CD4-positive, alpha-beta memory T cell (primary cell): ENCODE measurements at regions not wholly inside any gene's neighbourhood (a gene's known extent, or its start where the extent isn't known, plus 50 kb on each side); places are given as distances from the start of the nearest gene placed in this dataset.

Experiments used
- CTCF ChIA-PET: fragments of 350-600 bp; sonication (Branson Sonifier 250); formaldehyde crosslinking; loops from one replicate; lab custom pipeline; 2021; ENCODE audit warnings: inconsistent platforms; ENCODE audit not compliant: partially characterized antibody; lab: Charles Lee
- POLR2A ChIA-PET: fragments of 350-600 bp; sonication (Branson Sonifier 250); formaldehyde crosslinking; loops from one replicate; lab custom pipeline; 2021; ENCODE audit not compliant: partially characterized antibody; lab: Charles Lee
- DNase-seq, 5 donors: peaks; one replicate each; pipeline versions ENCODE4 v3.0.0 to v3.0.0-alpha.2; 2020 to 2022; ENCODE audit warnings: mixed read lengths in 1 of 5
- H3K27ac ChIP-seq: one replicate; pipeline ENCODE4 v1.7.0; 2013; ENCODE audit warnings: low read depth, low read length
- H3K27me3 ChIP-seq: 2 replicates; pipeline ENCODE4 v1.7.0; 2013; ENCODE audit warnings: mild to moderate bottlenecking, low read length, moderate library complexity; ENCODE audit not compliant: insufficient read depth
- H3K36me3 ChIP-seq: 2 replicates; pipeline ENCODE4 v1.7.0; 2013; ENCODE audit warnings: mild to moderate bottlenecking, low read length, moderate library complexity; ENCODE audit not compliant: insufficient read depth
- H3K4me1 ChIP-seq: 2 replicates; pipeline ENCODE4 v1.7.0; 2013; ENCODE audit warnings: mild to moderate bottlenecking, low read length, moderate library complexity; ENCODE audit not compliant: insufficient read depth
- H3K4me3 ChIP-seq, 2 donors: one replicate each; pipeline ENCODE4 v1.7.0; 2013; ENCODE audit warnings: low read length in 2 of 2, mild to moderate bottlenecking in 1 of 2
- H3K9me3 ChIP-seq, 2 donors: one replicate each; pipeline ENCODE4 v1.7.0; 2013; ENCODE audit warnings: low read length in 2 of 2, control low read depth in 1 of 2; ENCODE audit not compliant: control insufficient read depth in 1 of 2
- H3K27ac Mint-ChIP-seq, 7 donors: one replicate each; pipeline ENCODE4 v1.8.0; 2020 to 2021; ENCODE audit warnings: mixed read lengths in 7 of 7, mild to moderate bottlenecking in 6 of 7, inconsistent platforms in 3 of 7, moderate library complexity in 3 of 7
- H3K27me3 Mint-ChIP-seq, 2 donors: one replicate each; pipeline ENCODE4 v1.8.0; 2020 to 2021; ENCODE audit warnings: mixed read lengths in 2 of 2
- H3K36me3 Mint-ChIP-seq, 2 donors: one replicate each; pipeline ENCODE4 v1.8.0; 2020 to 2021; ENCODE audit warnings: mixed read lengths in 2 of 2, inconsistent platforms in 1 of 2, mild to moderate bottlenecking in 1 of 2
- H3K4me1 Mint-ChIP-seq, 4 donors: one replicate each; pipeline ENCODE4 v1.8.0; 2020 to 2021; ENCODE audit warnings: mixed read lengths in 4 of 4, mild to moderate bottlenecking in 1 of 4
- H3K4me3 Mint-ChIP-seq, 8 donors: one replicate each; pipeline ENCODE4 v1.8.0; 2020 to 2021; ENCODE audit warnings: mixed read lengths in 8 of 8, mild to moderate bottlenecking in 7 of 8, moderate library complexity in 6 of 8, inconsistent platforms in 3 of 8
- H3K9me3 Mint-ChIP-seq, 8 donors: one replicate each; pipeline ENCODE4 v1.8.0; 2020 to 2021; ENCODE audit warnings: mixed read lengths in 8 of 8, mild to moderate bottlenecking in 5 of 8, inconsistent platforms in 3 of 8, moderate library complexity in 1 of 8
- intact Hi-C: fragments of 100-400 bp; cut with micrococcal nuclease; formaldehyde crosslinking; loops from one replicate; pipeline ENCODE4 v1.15.1; 2023

- intact Hi-C loops = no loop called here
- Mint-ChIP-seq H3K36me3 (no peaks in the 10 kb centered on the region), H3K9me3 (no peaks in the 10 kb centered on the region), H3K4me3 (no peak overlapping the region), H3K27ac (no peak overlapping the region), H3K27me3 (peaks cover 0 to 2% of the 10 kb centered on the region in 2 donors), H3K4me1 (no peaks in the 10 kb centered on the region)
- no peaks in the 10 kb centered on the region for H3K36me3 ChIP-seq
- CTCF ChIA-PET = no interaction called here
- no peak overlapping the region for H3K4me3 ChIP-seq
- no peak overlapping the region for H3K27ac ChIP-seq
- H3K27me3 ChIP-seq = no peaks in the 10 kb centered on the region
- POLR2A ChIA-PET = no interaction called here
- H3K4me1 ChIP-seq = no peaks in the 10 kb centered on the region
- no peak for DNase-seq
- H3K9me3 ChIP-seq = no peaks in the 10 kb centered on the region
Observed at GRCh38 chr11:92859156-92859690, 110.2 kb upstream of the MTNR1B start.

GRCh38 chr11:92861634-92862033, 107.8 kb upstream of the MTNR1B start:
- CTCF ChIA-PET = no interaction called here

GRCh38 chr11:92865352-92865751, 104.1 kb upstream of the MTNR1B start:
- no peaks in the 10 kb centered on the region for H3K27me3 ChIP-seq
- ChIA-PET POLR2A (no interaction called here), CTCF (no interaction called here)
- Mint-ChIP-seq H3K4me3 (no peak overlapping the region), H3K9me3 (peaks cover 0 to 2% (median 0%) of the 10 kb centered on the region in 8 donors), H3K27me3 (peaks cover 0 to 1% of the 10 kb centered on the region in 2 donors), H3K27ac (no peak overlapping the region), H3K4me1 (no peaks in the 10 kb centered on the region), H3K36me3 (no peaks in the 10 kb centered on the region)
- no peak overlapping the region for H3K4me3 ChIP-seq
- H3K9me3 ChIP-seq = no peaks in the 10 kb centered on the region
- H3K27ac ChIP-seq = no peak overlapping the region
- intact Hi-C loops = no loop called here
- no peaks in the 10 kb centered on the region for H3K36me3 ChIP-seq
- H3K4me1 ChIP-seq = no peaks in the 10 kb centered on the region
- DNase-seq = no peak

More at GRCh38 chr11:92861634-92862033, 107.8 kb upstream of the MTNR1B start:
- Histone ChIP-seq H3K4me3 (no peak overlapping the region), H3K36me3 (no peaks in the 10 kb centered on the region), H3K4me1 (no peaks in the 10 kb centered on the region), H3K9me3 (no peaks in the 10 kb centered on the region), H3K27me3 (no peaks in the 10 kb centered on the region), H3K27ac (no peak overlapping the region)
- no peak for DNase-seq
- Mint-ChIP-seq H3K4me3 (no peak overlapping the region), H3K27me3 (peaks cover 0 to 2% of the 10 kb centered on the region in 2 donors), H3K27ac (no peak overlapping the region), H3K36me3 (no peaks in the 10 kb centered on the region), H3K9me3 (peaks cover 0 to 2% (median 0%) of the 10 kb centered on the region in 8 donors), H3K4me1 (no peaks in the 10 kb centered on the region)
- intact Hi-C loops = no loop called here
- POLR2A ChIA-PET = no interaction called here

- Mint-ChIP-seq H3K9me3 (peaks cover 0 to 2% (median 0%) of the 10 kb centered on the region in 8 donors), H3K36me3 (no peaks in the 10 kb centered on the region), H3K4me3 (no peak overlapping the region), H3K27me3 (peaks cover 0 to 1% of the 10 kb centered on the region in 2 donors), H3K27ac (no peak overlapping the region), H3K4me1 (no peaks in the 10 kb centered on the region)
- CTCF ChIA-PET = no interaction called here
- Histone ChIP-seq H3K27me3 (no peaks in the 10 kb centered on the region), H3K27ac (no peak overlapping the region), H3K4me3 (no peak overlapping the region), H3K36me3 (no peaks in the 10 kb centered on the region), H3K9me3 (no peaks in the 10 kb centered on the region), H3K4me1 (no peaks in the 10 kb centered on the region)
- DNase-seq = no peak
- intact Hi-C loops = no loop called here
- POLR2A ChIA-PET = no interaction called here
Observed at GRCh38 chr11:92866679-92867282, 102.7 kb upstream of the MTNR1B start.

- DNase-seq = no peak
- H3K9me3 ChIP-seq = no peaks in the 10 kb centered on the region
- no peak overlapping the region for H3K27ac ChIP-seq
- CTCF ChIA-PET = no interaction called here
- Mint-ChIP-seq H3K4me1 (no peaks in the 10 kb centered on the region), H3K27ac (no peak overlapping the region), H3K27me3 (peaks cover 0 to 1% of the 10 kb centered on the region in 2 donors), H3K4me3 (no peak overlapping the region), H3K9me3 (peaks cover 0 to 2% (median 0%) of the 10 kb centered on the region in 8 donors), H3K36me3 (no peaks in the 10 kb centered on the region)
- no peaks in the 10 kb centered on the region for H3K27me3 ChIP-seq
- POLR2A ChIA-PET = no interaction called here
- H3K4me1 ChIP-seq = no peaks in the 10 kb centered on the region
- intact Hi-C loops = no loop called here
- no peak overlapping the region for H3K4me3 ChIP-seq
- no peaks in the 10 kb centered on the region for H3K36me3 ChIP-seq
Observed at GRCh38 chr11:92867913-92868619, 101.4 kb upstream of the MTNR1B start.

GRCh38 chr11:92869716-92870115, 99.7 kb upstream of the MTNR1B start:
- H3K4me1 Mint-ChIP-seq = no peaks in the 10 kb centered on the region
- intact Hi-C loops = no loop called here
- H3K27ac Mint-ChIP-seq = no peak overlapping the region
- ChIA-PET CTCF (no interaction called here), POLR2A (no interaction called here)
- Histone ChIP-seq H3K36me3 (no peaks in the 10 kb centered on the region), H3K9me3 (no peaks in the 10 kb centered on the region), H3K27me3 (no peaks in the 10 kb centered on the region), H3K27ac (no peak overlapping the region), H3K4me3 (no peak overlapping the region), H3K4me1 (no peaks in the 10 kb centered on the region)
- H3K27me3 Mint-ChIP-seq = peaks cover 0 to 1% of the 10 kb centered on the region in 2 donors
- peaks cover 0 to 2% (median 0%) of the 10 kb centered on the region in 8 donors for H3K9me3 Mint-ChIP-seq
- no peaks in the 10 kb centered on the region for H3K36me3 Mint-ChIP-seq
- no peak for DNase-seq
- H3K4me3 Mint-ChIP-seq = no peak overlapping the region

GRCh38 chr11:92870196-92870832, 99.1 kb upstream of the MTNR1B start:
- Mint-ChIP-seq H3K4me3 (no peak overlapping the region), H3K9me3 (peaks cover 0 to 2% (median 0%) of the 10 kb centered on the region in 8 donors), H3K4me1 (no peaks in the 10 kb centered on the region), H3K27me3 (peaks cover 0 to 1% of the 10 kb centered on the region in 2 donors), H3K36me3 (no peaks in the 10 kb centered on the region), H3K27ac (no peak overlapping the region)
- H3K4me3 ChIP-seq = no peak overlapping the region
- ChIA-PET CTCF (no interaction called here), POLR2A (no interaction called here)
- H3K36me3 ChIP-seq = no peaks in the 10 kb centered on the region
- no peak overlapping the region for H3K27ac ChIP-seq
- intact Hi-C loops = no loop called here
- H3K27me3 ChIP-seq = no peaks in the 10 kb centered on the region
- DNase-seq = no peak
- H3K4me1 ChIP-seq = no peaks in the 10 kb centered on the region
- no peaks in the 10 kb centered on the region for H3K9me3 ChIP-seq
